Activated T-cell treated with anti-CD3 and anti-CD28 coated beads, Interleukin-2, amount 50 U/mL, for 4 hours (primary cell): ENCODE measurements at regions not wholly inside any gene's neighbourhood (a gene's known extent, or its start where the extent isn't known, plus 50 kb on each side); places are given as distances from the start of the nearest gene placed in this dataset.
"Not testable (repeated sequence)": the region's sequence is repeated elsewhere in the genome, so short reads cannot be mapped to it uniquely, and the experiment has no call there.

Experiments
- ATAC-seq, 2 donors: fragments of 200-7000 bp; cut with Tn5 transposase; one replicate each; pipeline ENCODE4 v1.10.0; 2021
- DNase-seq: peaks from one replicate; pipeline ENCODE4 v3.0.0-alpha.2; 2020
- H3K27me3 Mint-ChIP-seq: one replicate; pipeline ENCODE4 v1.8.0; 2021; ENCODE audit warnings: low read depth, mixed read lengths
- H3K36me3 Mint-ChIP-seq: one replicate; pipeline ENCODE4 v1.8.0; 2022; ENCODE audit warnings: mixed read lengths; ENCODE audit not compliant: insufficient read depth
- H3K4me1 Mint-ChIP-seq: one replicate; pipeline ENCODE4 v1.8.0; 2021; ENCODE audit warnings: low read depth, mixed read lengths
- H3K4me3 Mint-ChIP-seq: one replicate; pipeline ENCODE4 v1.8.0; 2021; ENCODE audit warnings: mild to moderate bottlenecking, moderate library complexity, mixed read lengths
- H3K9me3 Mint-ChIP-seq: one replicate; pipeline ENCODE4 v1.8.0; 2021; ENCODE audit warnings: mixed read lengths

- DNase-seq = no peak
- H3K4me1 Mint-ChIP-seq = no peaks in the 10 kb centered on the region
- H3K36me3 Mint-ChIP-seq = no peaks in the 10 kb centered on the region
- no peaks in the 10 kb centered on the region for H3K9me3 Mint-ChIP-seq
- H3K27me3 Mint-ChIP-seq = peaks cover 47% of the 10 kb centered on the region
- no peak for ATAC-seq
- H3K4me3 Mint-ChIP-seq = no peak overlapping the region
Measured at GRCh38 chr1:228655796-228656394, 79.4 kb upstream of the RHOU start.

GRCh38 chr1:228662007-228662689 is 73.1 kb upstream of the RHOU start:
- not testable (repeated sequence) for ATAC-seq, DNase-seq, H3K9me3 Mint-ChIP-seq, H3K4me3 Mint-ChIP-seq, H3K36me3 Mint-ChIP-seq, H3K4me1 Mint-ChIP-seq
- H3K27me3 Mint-ChIP-seq = peaks cover 12% of the 10 kb centered on the region

- Mint-ChIP-seq H3K36me3 (no peaks in the 10 kb centered on the region), H3K4me3 (no peak overlapping the region), H3K9me3 (no peaks in the 10 kb centered on the region), H3K4me1 (no peaks in the 10 kb centered on the region), H3K27me3 (peaks cover 5% of the 10 kb centered on the region)
- DNase-seq (peak; percentile 81), ATAC-seq (peak; percentile 23 to 32)
Measured at GRCh38 chr1:228664399-228664914, 70.8 kb upstream of the RHOU start.

- H3K4me1 Mint-ChIP-seq = no peaks in the 10 kb centered on the region
- ATAC-seq (no peak), DNase-seq (no peak)
- H3K36me3 Mint-ChIP-seq = no peaks in the 10 kb centered on the region
- H3K27me3 Mint-ChIP-seq = peaks cover 5% of the 10 kb centered on the region
- H3K9me3 Mint-ChIP-seq = no peaks in the 10 kb centered on the region
- no peak overlapping the region for H3K4me3 Mint-ChIP-seq
Measured at GRCh38 chr1:228666686-228667623, 68.3 kb upstream of the RHOU start.

- no peak for DNase-seq
- no peak for ATAC-seq
- H3K9me3 Mint-ChIP-seq = no peaks in the 10 kb centered on the region
- no peaks in the 10 kb centered on the region for H3K27me3 Mint-ChIP-seq
- H3K36me3 Mint-ChIP-seq = no peaks in the 10 kb centered on the region
- H3K4me1 Mint-ChIP-seq = no peaks in the 10 kb centered on the region
- no peak overlapping the region for H3K4me3 Mint-ChIP-seq
Measured at GRCh38 chr1:228668553-228669241, 66.6 kb upstream of the RHOU start.

GRCh38 chr1:228669242-228669585 is 66.1 kb upstream of the RHOU start:
- Mint-ChIP-seq H3K4me3 (no peak overlapping the region), H3K9me3 (no peaks in the 10 kb centered on the region), H3K4me1 (no peaks in the 10 kb centered on the region), H3K27me3 (no peaks in the 10 kb centered on the region), H3K36me3 (no peaks in the 10 kb centered on the region)
- ATAC-seq (no peak), DNase-seq (no peak)

- DNase-seq = not testable (repeated sequence)
Measured at GRCh38 chr1:228681076-228681565, 54.2 kb upstream of the RHOU start.

GRCh38 chr1:228683428-228683827 is 51.9 kb upstream of the RHOU start:
- Mint-ChIP-seq H3K36me3 (no peaks in the 10 kb centered on the region), H3K4me3 (no peak overlapping the region), H3K27me3 (peaks cover 27% of the 10 kb centered on the region), H3K4me1 (no peaks in the 10 kb centered on the region), H3K9me3 (no peaks in the 10 kb centered on the region)
- no peak for DNase-seq
- ATAC-seq = no peak

More at GRCh38 chr1:228681076-228681565, 54.2 kb upstream of the RHOU start:
- H3K9me3 Mint-ChIP-seq, H3K36me3 Mint-ChIP-seq, H3K4me1 Mint-ChIP-seq, ATAC-seq: not testable (repeated sequence)
- H3K27me3 Mint-ChIP-seq = peaks cover 21% of the 10 kb centered on the region
- peak overlapping the region; percentile 2 for H3K4me3 Mint-ChIP-seq

GRCh38 chr1:228684607-228685006 is 50.7 kb upstream of the RHOU start:
- Mint-ChIP-seq H3K4me1 (no peaks in the 10 kb centered on the region), H3K27me3 (peaks cover 31% of the 10 kb centered on the region), H3K36me3 (no peaks in the 10 kb centered on the region), H3K4me3 (no peak overlapping the region), H3K9me3 (no peaks in the 10 kb centered on the region)
- DNase-seq (no peak), ATAC-seq (no peak)

GRCh38 chr1:228685081-228685660 is 50.1 kb upstream of the RHOU start:
- H3K4me1 Mint-ChIP-seq = no peaks in the 10 kb centered on the region
- H3K36me3 Mint-ChIP-seq = no peaks in the 10 kb centered on the region
- H3K9me3 Mint-ChIP-seq = no peaks in the 10 kb centered on the region
- DNase-seq (no peak), ATAC-seq (no peak)
- H3K27me3 Mint-ChIP-seq = peaks cover 32% of the 10 kb centered on the region
- no peak overlapping the region for H3K4me3 Mint-ChIP-seq
